ENCODE measurements at regions not wholly inside any gene's neighbourhood (a gene's known extent, or its start where the extent isn't known, plus 50 kb on each side); places are given as distances from the start of the nearest gene placed in this dataset.

DNA sequence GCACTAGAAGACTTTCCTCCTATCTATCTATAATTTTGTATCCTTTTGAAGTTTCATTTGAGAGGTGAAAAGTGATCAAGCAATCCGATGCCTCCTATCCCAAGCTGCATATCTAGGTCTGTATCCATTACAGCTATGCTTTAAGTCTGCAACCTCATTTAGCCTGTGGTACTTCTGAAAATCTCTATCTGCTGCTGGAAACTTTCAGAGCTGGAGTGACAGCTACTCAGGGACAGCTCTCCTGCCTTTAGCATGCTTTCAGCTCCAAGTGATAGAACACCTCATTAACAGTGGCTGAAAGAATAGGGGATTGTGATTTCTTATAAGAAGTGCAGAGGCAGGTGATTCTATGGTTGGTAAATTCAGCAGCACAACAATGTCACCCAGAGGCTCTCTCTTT, 1153.5 kb downstream of the AACS start:
- H3K4me1 ChIP-seq (ENCODE audit: insufficient read depth, low read length): peaks cover 17% of the 10 kb centered on the region
- H3K36me3 ChIP-seq (ENCODE audit: insufficient read depth, low read depth, low read length): no peaks in the 10 kb centered on the region
- no peak overlapping the region for H3K27ac ChIP-seq (ENCODE audit: low read length)
- no peak overlapping the region for H3K4me3 ChIP-seq (ENCODE audit: low read length)
- no peaks in the 10 kb centered on the region for H3K9me3 ChIP-seq (ENCODE audit: insufficient read depth, low read depth, low read length)
- no peak overlapping the region for H3K9ac ChIP-seq (ENCODE audit: low read depth, low read length)
- H3K27me3 ChIP-seq (ENCODE audit: insufficient read depth, low read length): no peaks in the 10 kb centered on the region

DNA sequence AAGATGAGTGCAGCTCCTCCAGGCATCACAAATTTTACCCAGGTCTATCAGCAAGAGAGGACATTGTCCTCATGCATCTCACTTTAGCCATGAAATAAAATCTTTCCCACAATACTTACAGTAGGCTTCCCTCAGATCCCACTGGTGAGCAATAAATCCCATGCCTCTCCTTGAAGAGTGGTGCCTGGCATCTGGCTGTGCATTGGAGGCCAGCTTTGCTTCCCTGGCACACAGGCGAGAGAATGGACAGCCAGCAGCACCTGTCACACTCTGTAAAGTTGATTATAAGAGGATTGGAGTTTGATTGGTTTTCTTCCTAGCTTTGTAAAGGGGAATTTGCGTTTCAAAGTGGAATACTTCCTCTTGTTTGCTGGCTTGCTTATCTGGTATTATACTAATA, 1153.9 kb downstream of the AACS start:
- Histone ChIP-seq H3K4me3 (ENCODE audit: low read length) (no peak overlapping the region), H3K9me3 (ENCODE audit: insufficient read depth, low read depth, low read length) (no peaks in the 10 kb centered on the region), H3K9ac (ENCODE audit: low read depth, low read length) (no peak overlapping the region), H3K27me3 (ENCODE audit: insufficient read depth, low read length) (no peaks in the 10 kb centered on the region), H3K4me1 (ENCODE audit: insufficient read depth, low read length) (peaks cover 13% of the 10 kb centered on the region), H3K27ac (ENCODE audit: low read length) (no peak overlapping the region), H3K36me3 (ENCODE audit: insufficient read depth, low read depth, low read length) (no peaks in the 10 kb centered on the region)

DNA sequence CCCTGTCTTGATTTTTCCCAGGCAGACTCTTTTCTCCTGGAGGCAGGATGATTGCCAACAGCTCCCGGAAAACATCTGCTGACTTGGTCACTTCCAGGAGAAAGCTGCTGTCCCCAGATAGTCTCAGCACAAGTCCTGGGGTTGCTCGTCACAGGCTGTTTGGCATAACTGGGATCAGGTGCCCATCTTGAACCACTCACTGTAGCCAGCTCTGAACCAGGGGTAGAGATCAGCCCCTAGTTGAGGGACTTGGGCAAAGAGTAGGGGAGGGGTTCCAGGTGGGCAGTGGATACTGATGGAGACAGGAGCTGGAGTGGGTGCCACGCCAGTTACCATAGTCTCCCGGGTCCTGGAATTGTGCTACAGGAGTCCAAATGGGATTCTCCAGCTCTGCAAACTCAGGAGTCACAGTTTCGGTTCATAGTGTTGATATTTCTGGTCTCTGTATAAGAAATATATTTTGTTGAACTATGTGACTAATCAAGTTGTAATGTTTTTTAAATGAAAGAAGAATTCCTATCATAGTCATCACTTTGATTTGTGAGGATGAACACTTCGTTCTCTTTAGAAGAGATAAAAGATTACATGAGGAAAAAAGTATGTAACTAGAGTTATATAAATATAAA, 1154.5 kb downstream of the AACS start:
- H3K36me3 ChIP-seq (ENCODE audit: insufficient read depth, low read depth, low read length): no peaks in the 10 kb centered on the region
- H3K4me3 ChIP-seq (ENCODE audit: low read length): no peak overlapping the region
- no peak overlapping the region for H3K9ac ChIP-seq (ENCODE audit: low read depth, low read length)
- no peaks in the 10 kb centered on the region for H3K27me3 ChIP-seq (ENCODE audit: insufficient read depth, low read length)
- H3K27ac ChIP-seq (ENCODE audit: low read length): no peak overlapping the region
- peaks cover 7% of the 10 kb centered on the region for H3K4me1 ChIP-seq (ENCODE audit: insufficient read depth, low read length)
- H3K9me3 ChIP-seq (ENCODE audit: insufficient read depth, low read depth, low read length): no peaks in the 10 kb centered on the region

DNA sequence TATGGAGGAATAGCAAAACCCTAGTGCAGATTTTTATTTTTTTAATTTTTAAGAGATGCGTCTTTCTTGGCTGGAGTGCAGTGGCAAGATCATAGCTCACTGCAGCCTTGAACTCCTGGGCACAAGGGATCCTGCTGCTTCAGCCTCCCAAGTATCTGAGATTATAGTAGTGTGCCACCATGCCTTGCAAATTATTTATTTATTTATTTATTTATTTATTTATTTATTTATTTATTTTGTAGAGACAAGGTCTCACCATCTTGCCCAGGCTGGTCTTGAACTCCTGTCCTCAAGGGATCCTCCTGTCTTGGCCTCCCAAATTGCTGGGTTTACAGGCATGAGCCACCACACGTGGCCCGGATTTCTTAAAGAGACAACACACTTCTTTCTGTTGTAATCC, 1158.8 kb downstream of the AACS start:
- no peaks in the 10 kb centered on the region for H3K9me3 ChIP-seq (ENCODE audit: insufficient read depth, low read depth, low read length)
- no peak overlapping the region for H3K27ac ChIP-seq (ENCODE audit: low read length)
- H3K27me3 ChIP-seq (ENCODE audit: insufficient read depth, low read length): no peaks in the 10 kb centered on the region
- no peak overlapping the region for H3K4me3 ChIP-seq (ENCODE audit: low read length)
- no peaks in the 10 kb centered on the region for H3K36me3 ChIP-seq (ENCODE audit: insufficient read depth, low read depth, low read length)
- H3K9ac ChIP-seq (ENCODE audit: low read depth, low read length): no peak overlapping the region
- H3K4me1 ChIP-seq (ENCODE audit: insufficient read depth, low read length): no peaks in the 10 kb centered on the region

DNA sequence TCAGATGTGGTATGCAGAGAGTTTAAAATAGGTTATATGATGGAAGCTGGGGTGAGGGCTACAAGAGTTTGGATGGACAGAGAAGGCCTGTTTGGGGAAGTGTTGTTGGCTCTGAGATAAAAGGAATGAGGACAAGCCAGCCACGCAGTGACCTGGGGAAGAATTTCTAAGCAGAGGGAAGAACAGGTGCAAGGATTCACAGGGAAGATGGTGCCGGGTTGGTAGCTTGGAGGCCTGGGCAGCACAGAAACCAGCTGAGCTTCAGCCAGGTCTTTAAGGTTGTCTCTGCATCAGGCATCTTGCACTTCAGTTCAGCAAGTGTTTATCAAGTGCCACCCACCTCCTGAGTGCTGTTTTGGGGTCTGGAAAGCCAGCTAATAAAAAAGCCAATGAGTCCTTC, 1163.7 kb downstream of the AACS start:
- H3K4me3 ChIP-seq (ENCODE audit: low read length): no peak overlapping the region
- H3K36me3 ChIP-seq (ENCODE audit: insufficient read depth, low read depth, low read length): no peaks in the 10 kb centered on the region
- peaks cover 13% of the 10 kb centered on the region for H3K4me1 ChIP-seq (ENCODE audit: insufficient read depth, low read length)
- H3K9me3 ChIP-seq (ENCODE audit: insufficient read depth, low read depth, low read length): no peaks in the 10 kb centered on the region
- no peaks in the 10 kb centered on the region for H3K27me3 ChIP-seq (ENCODE audit: insufficient read depth, low read length)
- no peak overlapping the region for H3K9ac ChIP-seq (ENCODE audit: low read depth, low read length)
- no peak overlapping the region for H3K27ac ChIP-seq (ENCODE audit: low read length)

DNA sequence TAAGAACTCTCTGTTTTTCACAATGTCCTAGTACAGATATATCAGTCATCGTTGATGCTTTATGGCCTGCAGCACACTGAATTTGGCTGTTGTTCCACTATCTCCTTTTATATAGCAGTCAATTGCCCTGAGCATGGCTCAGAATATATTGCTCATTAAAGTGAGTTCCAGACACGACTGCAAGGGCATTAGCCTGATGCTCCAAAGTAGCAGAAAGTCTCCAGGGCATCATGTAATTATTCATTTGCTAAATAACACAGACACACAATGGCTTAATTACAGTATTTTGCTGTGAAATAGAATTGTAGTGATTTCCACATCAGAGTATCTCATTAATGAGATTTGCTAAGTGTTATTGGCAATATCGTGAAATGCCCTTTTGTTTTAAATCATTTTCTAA, 1167.5 kb downstream of the AACS start:
- Histone ChIP-seq H3K27ac (ENCODE audit: low read length) (peak overlapping the region; percentile 53), H3K4me1 (ENCODE audit: insufficient read depth, low read length) (peaks cover 18% of the 10 kb centered on the region), H3K27me3 (ENCODE audit: insufficient read depth, low read length) (no peaks in the 10 kb centered on the region), H3K9me3 (ENCODE audit: insufficient read depth, low read depth, low read length) (no peaks in the 10 kb centered on the region), H3K36me3 (ENCODE audit: insufficient read depth, low read depth, low read length) (no peaks in the 10 kb centered on the region), H3K4me3 (ENCODE audit: low read length) (no peak overlapping the region), H3K9ac (ENCODE audit: low read depth, low read length) (no peak overlapping the region)

DNA sequence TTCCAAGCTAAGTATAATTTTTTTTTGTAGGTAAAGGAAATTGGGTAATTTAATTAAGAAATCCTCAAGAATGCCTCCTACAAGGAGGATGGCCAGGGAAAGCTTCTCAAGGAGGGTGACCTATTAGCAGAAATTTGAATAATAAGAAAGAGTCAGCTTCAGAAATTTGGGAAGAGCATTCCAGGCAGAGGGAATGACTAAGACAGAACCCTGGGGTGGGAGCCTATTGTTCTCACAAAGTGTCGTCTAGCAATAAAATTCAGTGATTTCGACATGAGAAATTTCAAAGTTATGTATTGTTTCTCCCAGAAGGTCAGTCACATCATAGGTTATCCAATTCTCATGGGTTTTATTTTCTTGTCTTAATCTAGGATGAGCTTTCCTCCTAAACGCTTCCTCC, 1168.4 kb downstream of the AACS start:
- Histone ChIP-seq H3K9me3 (ENCODE audit: insufficient read depth, low read depth, low read length) (no peaks in the 10 kb centered on the region), H3K36me3 (ENCODE audit: insufficient read depth, low read depth, low read length) (no peaks in the 10 kb centered on the region), H3K9ac (ENCODE audit: low read depth, low read length) (no peak overlapping the region), H3K4me1 (ENCODE audit: insufficient read depth, low read length) (peaks cover 18% of the 10 kb centered on the region), H3K4me3 (ENCODE audit: low read length) (peak overlapping the region; percentile 44; the same call in 1 of the 2 replicates), H3K27ac (ENCODE audit: low read length) (no peak overlapping the region), H3K27me3 (ENCODE audit: insufficient read depth, low read length) (no peaks in the 10 kb centered on the region)

DNA sequence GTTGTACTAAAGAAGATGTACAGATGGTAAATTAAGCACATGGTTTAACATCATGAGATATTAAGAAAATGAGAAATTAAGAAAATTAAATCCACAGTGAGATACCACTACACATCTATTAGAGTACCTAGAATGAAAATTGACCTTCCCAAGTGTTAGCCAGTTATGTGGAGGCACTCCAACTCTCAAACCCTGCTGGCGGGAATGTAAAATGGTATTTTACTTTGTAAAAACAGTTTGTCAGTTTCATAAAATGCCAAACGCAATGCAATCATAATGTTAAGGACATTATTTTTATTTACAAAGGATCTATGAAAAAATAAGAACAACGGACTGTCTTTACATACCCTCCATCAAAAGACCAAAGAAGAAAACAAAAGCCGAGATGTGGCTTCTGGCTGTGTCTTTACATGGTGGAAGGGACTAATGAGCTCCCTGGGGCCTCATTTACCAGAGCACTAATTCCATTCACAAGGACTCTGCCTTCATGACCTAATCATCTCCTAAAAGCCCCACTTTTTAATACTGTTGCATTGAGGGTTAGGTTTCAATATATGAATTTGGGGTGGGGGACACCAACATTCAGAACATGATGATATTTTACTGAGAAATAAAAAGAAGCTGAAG, 1178.7 kb downstream of the AACS start:
- no peak overlapping the region for H3K27ac ChIP-seq (ENCODE audit: low read length)
- peaks cover 22% of the 10 kb centered on the region; the same call in 1 of the 2 replicates for H3K4me1 ChIP-seq (ENCODE audit: insufficient read depth, low read length)
- no peak overlapping the region for H3K9ac ChIP-seq (ENCODE audit: low read depth, low read length)
- no peaks in the 10 kb centered on the region for H3K27me3 ChIP-seq (ENCODE audit: insufficient read depth, low read length)
- H3K4me3 ChIP-seq (ENCODE audit: low read length): no peak overlapping the region
- H3K9me3 ChIP-seq (ENCODE audit: insufficient read depth, low read depth, low read length): no peaks in the 10 kb centered on the region
- no peaks in the 10 kb centered on the region for H3K36me3 ChIP-seq (ENCODE audit: insufficient read depth, low read depth, low read length)

DNA sequence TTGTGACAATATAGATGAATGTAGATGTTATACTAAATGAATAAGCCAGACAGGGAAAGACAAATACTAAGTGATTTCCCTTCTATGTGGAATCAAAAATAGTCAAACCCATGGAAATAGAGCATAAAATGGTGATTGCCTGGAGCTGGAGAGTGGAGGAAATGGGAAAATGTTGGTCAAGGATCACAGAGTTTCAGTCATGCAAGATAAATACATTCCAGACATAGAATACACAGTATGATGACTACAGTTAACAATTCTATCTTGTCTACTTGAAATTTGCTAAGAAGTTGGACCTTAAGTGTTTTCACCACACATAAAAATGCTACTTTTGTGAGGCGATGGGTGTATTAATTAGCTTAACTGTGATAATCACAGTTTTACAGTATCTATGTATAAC, 1182.7 kb downstream of the AACS start:
- Histone ChIP-seq H3K4me3 (ENCODE audit: low read length) (no peak overlapping the region), H3K36me3 (ENCODE audit: insufficient read depth, low read depth, low read length) (no peaks in the 10 kb centered on the region), H3K27ac (ENCODE audit: low read length) (no peak overlapping the region), H3K9me3 (ENCODE audit: insufficient read depth, low read depth, low read length) (no peaks in the 10 kb centered on the region), H3K4me1 (ENCODE audit: insufficient read depth, low read length) (peaks cover 15% of the 10 kb centered on the region; the same call in 1 of the 2 replicates), H3K9ac (ENCODE audit: low read depth, low read length) (no peak overlapping the region), H3K27me3 (ENCODE audit: insufficient read depth, low read length) (no peaks in the 10 kb centered on the region)

DNA sequence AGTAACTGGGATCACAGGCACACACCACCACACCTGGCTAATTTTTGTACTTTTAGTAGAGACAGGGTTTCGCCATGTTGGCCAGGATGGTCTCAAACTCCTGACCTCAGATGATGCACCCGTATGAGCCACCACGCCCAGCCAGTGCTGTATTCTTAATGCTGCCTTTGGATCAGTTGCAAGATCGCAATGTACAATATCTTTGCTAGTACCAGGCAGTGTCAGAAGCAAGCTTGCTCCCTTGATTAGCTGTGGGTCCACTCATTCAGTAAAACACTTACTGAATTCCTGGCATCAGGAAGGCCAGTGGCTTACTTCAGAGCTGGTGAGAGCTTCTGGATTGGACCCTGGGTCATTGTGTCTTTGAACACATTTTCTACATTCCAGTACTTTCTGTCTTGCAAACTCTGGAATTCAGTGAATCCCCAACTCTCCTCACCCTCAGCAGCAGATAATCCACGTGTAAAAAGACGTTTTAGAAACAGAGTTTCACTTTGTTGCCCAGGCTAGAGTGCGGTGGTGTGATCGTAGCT, 1183.7 kb downstream of the AACS start:
- H3K9ac ChIP-seq (ENCODE audit: low read depth, low read length): no peak overlapping the region
- no peaks in the 10 kb centered on the region for H3K36me3 ChIP-seq (ENCODE audit: insufficient read depth, low read depth, low read length)
- H3K27me3 ChIP-seq (ENCODE audit: insufficient read depth, low read length): no peaks in the 10 kb centered on the region
- peaks cover 7% of the 10 kb centered on the region; the same call in 1 of the 2 replicates for H3K4me1 ChIP-seq (ENCODE audit: insufficient read depth, low read length)
- H3K27ac ChIP-seq (ENCODE audit: low read length): no peak overlapping the region
- H3K9me3 ChIP-seq (ENCODE audit: insufficient read depth, low read depth, low read length): no peaks in the 10 kb centered on the region
- H3K4me3 ChIP-seq (ENCODE audit: low read length): no peak overlapping the region

DNA sequence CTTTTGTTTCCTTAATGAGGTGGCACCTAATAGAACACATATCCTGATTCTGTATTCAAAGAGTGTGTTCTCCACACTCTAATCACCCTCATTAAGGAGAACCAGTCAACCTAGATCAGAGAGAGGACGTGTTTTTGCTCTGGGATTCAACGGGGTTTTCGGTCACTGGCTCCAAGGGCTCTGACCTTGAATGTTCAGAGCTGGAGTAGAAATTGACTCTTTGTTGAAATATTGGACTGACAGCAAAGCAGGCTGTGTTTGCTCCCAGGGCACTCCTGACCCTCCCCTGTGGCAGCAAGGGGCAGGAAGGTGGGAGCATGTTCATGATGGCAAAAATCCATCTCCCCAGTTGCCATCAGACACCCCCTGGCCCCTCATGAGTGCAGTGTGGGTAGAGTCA, 1193.0 kb downstream of the AACS start:
- Histone ChIP-seq H3K4me1 (ENCODE audit: insufficient read depth, low read length) (no peaks in the 10 kb centered on the region), H3K9ac (ENCODE audit: low read depth, low read length) (no peak overlapping the region), H3K27me3 (ENCODE audit: insufficient read depth, low read length) (no peaks in the 10 kb centered on the region), H3K27ac (ENCODE audit: low read length) (no peak overlapping the region), H3K36me3 (ENCODE audit: insufficient read depth, low read depth, low read length) (no peaks in the 10 kb centered on the region), H3K4me3 (ENCODE audit: low read length) (no peak overlapping the region), H3K9me3 (ENCODE audit: insufficient read depth, low read depth, low read length) (no peaks in the 10 kb centered on the region)

DNA sequence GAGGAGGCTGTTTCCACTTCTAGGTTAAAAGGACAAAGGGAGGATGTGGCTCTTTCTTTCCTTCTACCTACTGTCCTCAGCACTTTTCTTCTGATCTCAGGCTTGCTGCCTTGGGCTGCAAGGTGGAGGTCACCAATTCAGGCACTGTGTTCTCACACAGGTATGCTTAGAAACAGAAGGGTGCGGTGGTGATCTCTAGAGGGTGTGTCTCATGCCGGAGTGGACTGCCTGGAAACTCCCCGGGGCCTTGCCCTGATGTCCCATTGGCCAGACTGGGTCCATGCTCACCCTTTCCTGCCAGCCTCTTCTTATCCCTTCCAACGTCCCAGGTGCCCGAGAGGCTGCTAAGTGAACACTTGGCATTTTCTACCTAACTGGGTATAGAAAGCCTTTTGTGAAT, 1197.6 kb downstream of the AACS start:
- Histone ChIP-seq H3K4me3 (ENCODE audit: low read length) (no peak overlapping the region), H3K9ac (ENCODE audit: low read depth, low read length) (no peak overlapping the region), H3K36me3 (ENCODE audit: insufficient read depth, low read depth, low read length) (no peaks in the 10 kb centered on the region)

More for the DNA sequence above, 1197.6 kb downstream of the AACS start:
- no peak overlapping the region for H3K27ac ChIP-seq (ENCODE audit: low read length)
- no peaks in the 10 kb centered on the region for H3K4me1 ChIP-seq (ENCODE audit: insufficient read depth, low read length)
- H3K27me3 ChIP-seq (ENCODE audit: insufficient read depth, low read length): no peaks in the 10 kb centered on the region
- H3K9me3 ChIP-seq (ENCODE audit: insufficient read depth, low read depth, low read length): no peaks in the 10 kb centered on the region

Measured in iPS-20b (cell line).